HT1080 (cell line): ENCODE measurements at regions not wholly inside any gene's neighbourhood (a gene's known extent, or its start where the extent isn't known, plus 50 kb on each side); places are given as distances from the start of the nearest gene placed in this dataset.
"Not testable (repeated sequence)": the region's sequence is repeated elsewhere in the genome, so short reads cannot be mapped to it uniquely, and the experiment has no call there.

ENCODE experiments used
- DNase-seq: peaks from one replicate; pipeline ENCODE4 v3.0.0-alpha.2; 2015; ENCODE audit warnings: low read depth

GRCh38 chr6:119510246-119510645 lies 160.7 kb upstream of the MAN1A1 start:
- no peak for DNase-seq

- no peak for DNase-seq
Measured at GRCh38 chr6:119506631-119507174, 157.1 kb upstream of the MAN1A1 start.

- DNase-seq: no peak
Measured at GRCh38 chr6:119501798-119502483, 152.4 kb upstream of the MAN1A1 start.

GRCh38 chr6:119499797-119500196 lies 150.2 kb upstream of the MAN1A1 start:
- DNase-seq: no peak

- DNase-seq: no peak
Measured at GRCh38 chr6:119497988-119498727, 148.6 kb upstream of the MAN1A1 start.

- DNase-seq: no peak
Measured at GRCh38 chr6:119495230-119495683, 145.7 kb upstream of the MAN1A1 start.

GRCh38 chr6:119493980-119494379 lies 144.4 kb upstream of the MAN1A1 start:
- peak; percentile 4 for DNase-seq

- DNase-seq: not testable (repeated sequence)
Measured at GRCh38 chr6:119491112-119491511, 141.6 kb upstream of the MAN1A1 start.

- not testable (repeated sequence) for DNase-seq
Measured at GRCh38 chr6:119490050-119490449, 140.5 kb upstream of the MAN1A1 start.

GRCh38 chr6:119484598-119484997 lies 135.0 kb upstream of the MAN1A1 start:
- peak; percentile 90 for DNase-seq

- DNase-seq: no peak
Measured at GRCh38 chr6:119483908-119484307, 134.3 kb upstream of the MAN1A1 start.

- DNase-seq: no peak
Measured at GRCh38 chr6:119482850-119483285, 133.3 kb upstream of the MAN1A1 start.

GRCh38 chr6:119481976-119482375 lies 132.4 kb upstream of the MAN1A1 start:
- DNase-seq: no peak

GRCh38 chr6:119480961-119481497 lies 131.5 kb upstream of the MAN1A1 start:
- DNase-seq: no peak

- DNase-seq: no peak
Measured at GRCh38 chr6:119479860-119480655, 130.5 kb upstream of the MAN1A1 start.

- DNase-seq: no peak
Measured at GRCh38 chr6:119476554-119476953, 127.0 kb upstream of the MAN1A1 start.

GRCh38 chr6:119476024-119476423 lies 126.5 kb upstream of the MAN1A1 start:
- no peak for DNase-seq

GRCh38 chr6:119470893-119471542 lies 121.5 kb upstream of the MAN1A1 start:
- no peak for DNase-seq

GRCh38 chr6:119467488-119468081 lies 118.0 kb upstream of the MAN1A1 start:
- peak; percentile 44 for DNase-seq

GRCh38 chr6:119466226-119466625 lies 116.7 kb upstream of the MAN1A1 start:
- DNase-seq: no peak
